GM23338 (cell line): ENCODE measurements at regions not wholly inside any gene's neighbourhood (a gene's known extent, or its start where the extent isn't known, plus 50 kb on each side); places are given as distances from the start of the nearest gene placed in this dataset.
"Not testable (repeated sequence)": the region's sequence is repeated elsewhere in the genome, so short reads cannot be mapped to it uniquely, and the experiment has no call there.

Experiments
- ATAC-seq: fragments of 200-7000 bp; cut with Tn5 transposase; 3 replicates; pipeline ENCODE4 v1.9.1; 2020
- DNase-seq: peaks from one replicate; pipeline ENCODE4 v3.0.0-alpha.2; 2015; ENCODE audit warnings: low spot score
- H2AFZ ChIP-seq: fragments of 200-600 bp; sonication (generic); 2 replicates; pipeline ENCODE4 v1.8.0; 2016; ENCODE audit warnings: antibody characterized with exemption, mild to moderate bottlenecking, moderate library complexity
- H3F3A ChIP-seq: fragments of 200-600 bp; sonication (generic); replicated peaks from 2 replicates; pipeline ENCODE4 v1.8.0; 2017; ENCODE audit warnings: antibody characterized with exemption, mixed run types, low read depth
- H3K27ac ChIP-seq: fragments of 200-600 bp; sonication (generic); 2 replicates; pipeline ENCODE4 v1.6.1; 2016; ENCODE audit warnings: low read depth
- H3K27me3 ChIP-seq: fragments of 200-600 bp; sonication (generic); 2 replicates; pipeline ENCODE4 v1.8.0; 2016; ENCODE audit warnings: mild to moderate bottlenecking, mixed run types, moderate library complexity; ENCODE audit not compliant: insufficient read depth
- H3K36me3 ChIP-seq: fragments of 200-600 bp; sonication (generic); 2 replicates; pipeline ENCODE4 v1.8.0; 2016; ENCODE audit warnings: mild to moderate bottlenecking; ENCODE audit not compliant: insufficient read depth
- H3K4me1 ChIP-seq: fragments of 200-600 bp; sonication (generic); 2 replicates; pipeline ENCODE4 v1.8.0; 2016; ENCODE audit warnings: mild to moderate bottlenecking, moderate library complexity; ENCODE audit not compliant: insufficient read depth
- H3K4me2 ChIP-seq: fragments of 200-600 bp; sonication (generic); 2 replicates; pipeline ENCODE4 v1.7.1; 2017; ENCODE audit warnings: mixed run types
- H3K4me3 ChIP-seq: fragments of 200-600 bp; sonication (generic); 2 replicates; pipeline ENCODE4 v1.6.1; 2016; ENCODE audit warnings: mixed run types
- H3K79me2 ChIP-seq: fragments of 200-600 bp; sonication (generic); replicated peaks from 2 replicates; pipeline ENCODE4 v1.8.0; 2017; ENCODE audit warnings: mild to moderate bottlenecking; ENCODE audit not compliant: insufficient read depth
- H3K9me2 ChIP-seq: fragments of 200-600 bp; sonication (generic); 2 replicates; pipeline ENCODE4 v1.8.0; 2017; ENCODE audit not compliant: insufficient read depth
- H4K20me1 ChIP-seq: fragments of 200-600 bp; sonication (generic); replicated peaks from 2 replicates; pipeline ENCODE4 v1.8.0; 2017; ENCODE audit warnings: mild to moderate bottlenecking; ENCODE audit not compliant: insufficient read depth
- H3K27ac Mint-ChIP-seq: 2 replicates; pipeline ENCODE4 v1.8.0; 2020; ENCODE audit warnings: inconsistent platforms, mild to moderate bottlenecking, moderate library complexity, mixed read lengths
- H3K27me3 Mint-ChIP-seq: 3 replicates; pipeline ENCODE4 v1.8.0; 2022; ENCODE audit warnings: low read depth, mild to moderate bottlenecking, moderate library complexity, mixed read lengths, inconsistent platforms; ENCODE audit not compliant: insufficient read depth, poor library complexity
- H3K36me3 Mint-ChIP-seq: 3 replicates; pipeline ENCODE4 v1.8.0; 2021; ENCODE audit warnings: low read depth, mild to moderate bottlenecking, inconsistent platforms, moderate library complexity, mixed read lengths
- H3K4me1 Mint-ChIP-seq: 3 replicates; pipeline ENCODE4 v1.8.0; 2020; ENCODE audit warnings: mild to moderate bottlenecking, inconsistent platforms, mixed read lengths
- H3K4me3 Mint-ChIP-seq: 3 replicates; pipeline ENCODE4 v1.8.0; 2021; ENCODE audit warnings: moderate library complexity, mild to moderate bottlenecking, inconsistent platforms, mixed read lengths
- H3K9me3 Mint-ChIP-seq: 3 replicates; pipeline ENCODE4 v1.8.0; 2020; ENCODE audit warnings: moderate library complexity, mild to moderate bottlenecking, inconsistent platforms, mixed read lengths

DNA sequence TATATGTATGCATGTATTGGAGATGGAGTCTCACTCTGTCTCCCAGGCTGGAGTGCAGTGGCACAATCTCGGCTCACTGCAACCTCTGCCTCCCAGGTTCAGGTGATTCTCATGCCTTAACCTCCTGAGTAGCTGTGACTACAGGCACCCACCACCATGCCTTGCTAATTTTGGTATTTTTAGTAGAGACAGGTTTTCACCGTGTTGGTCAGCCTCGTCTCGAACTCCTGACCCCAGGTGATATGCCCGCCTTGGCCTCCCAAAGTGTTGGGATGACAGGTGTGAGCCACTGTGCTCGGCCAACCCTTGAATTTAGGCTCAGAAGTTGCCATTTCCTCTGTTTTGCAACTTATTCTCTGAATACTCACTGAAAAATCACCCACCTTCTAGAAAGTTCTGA is 4498.0 kb upstream of the OR11H1 start:
- H3K4me1 ChIP-seq, DNase-seq, H3K27ac ChIP-seq, H3K9me2 ChIP-seq, H3K27ac Mint-ChIP-seq, H3K79me2 ChIP-seq, H2AFZ ChIP-seq, H3K27me3 ChIP-seq, H3F3A ChIP-seq, H3K4me3 Mint-ChIP-seq, ATAC-seq, H3K4me3 ChIP-seq, H3K4me2 ChIP-seq, H3K4me1 Mint-ChIP-seq, H4K20me1 ChIP-seq: not testable (repeated sequence)
- H3K36me3 Mint-ChIP-seq, result peaks cover 79% of the 10 kb centered on the region
- peaks cover 40% of the 10 kb centered on the region for H3K27me3 Mint-ChIP-seq
- H3K36me3 ChIP-seq, result peaks cover 12% of the 10 kb centered on the region
- peaks cover 99% of the 10 kb centered on the region for H3K9me3 Mint-ChIP-seq

- peaks cover 100% of the 10 kb centered on the region for H3K9me3 Mint-ChIP-seq
Observed at GRCh38 chr22:11030571-11031410, 4497.2 kb upstream of the OR11H1 start.

DNA sequence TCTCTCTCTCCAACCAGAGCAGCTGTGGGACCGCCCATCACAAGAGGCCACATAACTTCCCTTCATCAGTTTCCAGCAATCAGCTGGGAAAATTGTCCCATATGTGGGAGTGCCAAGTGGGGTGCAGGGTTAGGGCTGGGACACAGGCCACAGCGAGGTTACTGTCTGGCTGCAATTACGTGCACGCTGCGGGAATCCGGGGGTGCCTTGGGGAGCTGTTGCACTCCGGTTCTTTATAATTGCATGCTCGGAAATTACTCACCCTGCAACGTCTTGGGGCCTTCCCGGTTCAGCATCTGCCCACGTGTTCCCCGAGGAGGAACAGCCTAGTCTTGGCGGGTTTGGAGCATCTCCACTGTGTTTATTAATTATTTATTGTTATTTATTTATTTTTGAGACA is 4495.9 kb upstream of the OR11H1 start:
- H3F3A ChIP-seq, H3K4me3 Mint-ChIP-seq, H3K36me3 ChIP-seq, H3K27ac Mint-ChIP-seq, H3K27me3 ChIP-seq, H3K4me2 ChIP-seq, H3K27ac ChIP-seq, H3K4me3 ChIP-seq, H2AFZ ChIP-seq, H4K20me1 ChIP-seq, ATAC-seq, H3K4me1 ChIP-seq, H3K79me2 ChIP-seq, DNase-seq, H3K9me2 ChIP-seq, H3K4me1 Mint-ChIP-seq: not testable (repeated sequence)
- Mint-ChIP-seq H3K27me3 (peaks cover 50% of the 10 kb centered on the region), H3K9me3 (peaks cover 100% of the 10 kb centered on the region), H3K36me3 (peaks cover 86% of the 10 kb centered on the region)

More at GRCh38 chr22:11030571-11031410, 4497.2 kb upstream of the OR11H1 start:
- H3K27me3 ChIP-seq, H3K4me1 Mint-ChIP-seq, H3K9me2 ChIP-seq, H2AFZ ChIP-seq, H3F3A ChIP-seq, H3K36me3 ChIP-seq, H3K4me3 Mint-ChIP-seq, ATAC-seq, H3K27ac ChIP-seq, H3K4me2 ChIP-seq, H3K27ac Mint-ChIP-seq, H4K20me1 ChIP-seq, H3K79me2 ChIP-seq, DNase-seq, H3K4me1 ChIP-seq: not testable (repeated sequence)
- H3K4me3 ChIP-seq, result peak overlapping the region; percentile 10; the same call in 1 of the 2 replicates
- peaks cover 82% of the 10 kb centered on the region for H3K36me3 Mint-ChIP-seq
- H3K27me3 Mint-ChIP-seq, result peaks cover 41% of the 10 kb centered on the region

GRCh38 chr22:11034660-11034987 is 4493.4 kb upstream of the OR11H1 start:
- H3K27me3 ChIP-seq, ATAC-seq, H3K27ac ChIP-seq, H3K4me2 ChIP-seq, H3K27ac Mint-ChIP-seq, DNase-seq, H3K79me2 ChIP-seq, H3K9me2 ChIP-seq, H3F3A ChIP-seq, H3K4me3 Mint-ChIP-seq, H4K20me1 ChIP-seq, H3K36me3 ChIP-seq, H2AFZ ChIP-seq, H3K4me1 Mint-ChIP-seq, H3K4me1 ChIP-seq: not testable (repeated sequence)
- Mint-ChIP-seq H3K27me3 (peaks cover 63% of the 10 kb centered on the region), H3K36me3 (peaks cover 96% of the 10 kb centered on the region), H3K9me3 (peaks cover 100% of the 10 kb centered on the region)
- peak overlapping the region; percentile 20; the same call in 1 of the 2 replicates for H3K4me3 ChIP-seq

DNA sequence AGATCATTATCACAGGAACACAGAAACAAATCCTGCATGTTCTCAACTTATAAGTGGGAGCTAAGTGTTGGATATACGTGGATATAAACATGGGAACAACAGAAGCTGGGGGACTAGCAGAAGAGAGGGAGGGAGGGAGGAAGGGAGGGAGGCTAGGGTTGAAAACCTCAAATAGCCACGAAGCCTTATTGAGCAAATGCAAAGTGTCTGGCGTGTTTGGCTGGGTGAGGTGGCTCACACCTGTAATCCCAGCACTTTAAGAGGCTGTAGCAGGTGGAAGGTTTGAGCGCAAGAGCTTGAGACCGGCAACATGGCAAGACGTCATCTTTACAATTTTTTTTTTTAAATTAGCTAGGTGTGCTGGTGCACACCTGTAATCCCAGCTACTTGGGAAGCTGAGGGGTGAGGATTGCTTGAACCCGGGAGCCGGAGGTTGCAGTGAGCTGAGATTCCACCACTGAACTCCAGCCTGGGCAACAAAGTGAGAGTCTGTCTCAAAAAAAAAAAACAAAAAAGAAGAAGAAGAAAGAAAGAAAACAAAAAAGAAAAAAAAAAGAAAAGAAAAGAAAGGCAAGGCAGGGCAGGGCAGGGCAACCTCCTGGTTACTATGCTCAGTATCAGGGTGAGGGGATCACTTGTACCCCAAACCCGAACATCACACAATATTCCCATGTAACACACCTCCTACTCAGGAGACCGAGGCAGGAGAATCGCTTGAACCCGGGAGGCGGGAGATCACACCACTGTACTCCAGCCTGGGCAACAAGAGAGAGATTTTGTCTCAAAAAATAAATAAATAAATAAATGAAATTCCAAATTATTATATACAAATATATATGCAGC is 4492.7 kb upstream of the OR11H1 start:
- not testable (repeated sequence) for H3K4me2 ChIP-seq, H3K4me1 ChIP-seq, H3K36me3 ChIP-seq, ATAC-seq, H3K4me3 Mint-ChIP-seq, H3K79me2 ChIP-seq, H3K27ac Mint-ChIP-seq, H3K4me1 Mint-ChIP-seq, H3K9me2 ChIP-seq, H3K27me3 ChIP-seq, H4K20me1 ChIP-seq, DNase-seq, H3K27ac ChIP-seq, H2AFZ ChIP-seq, H3F3A ChIP-seq
- peak overlapping the region; percentile 20; the same call in 1 of the 2 replicates for H3K4me3 ChIP-seq
- Mint-ChIP-seq H3K36me3 (peaks cover 96% of the 10 kb centered on the region), H3K27me3 (peaks cover 61% of the 10 kb centered on the region), H3K9me3 (peaks cover 100% of the 10 kb centered on the region)

DNA sequence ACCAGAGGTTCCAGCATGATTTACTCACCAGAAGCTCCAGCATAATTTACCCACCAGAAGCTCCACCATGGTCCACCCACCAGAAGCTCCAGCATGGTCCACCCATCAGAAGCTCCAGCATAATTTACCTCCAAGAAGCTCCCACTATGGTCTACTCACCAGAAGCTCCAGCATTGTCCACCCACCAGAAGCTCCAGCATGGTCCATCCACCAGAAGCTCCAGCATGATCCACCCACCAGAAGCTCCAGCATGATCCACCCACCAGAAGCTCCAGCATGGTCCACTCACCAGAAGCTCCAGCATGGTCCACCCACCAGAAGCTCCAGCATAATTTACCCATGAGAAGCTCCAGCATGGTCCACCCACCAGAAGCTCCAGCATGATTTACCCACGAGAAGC is 4490.7 kb upstream of the OR11H1 start:
- peaks cover 99% of the 10 kb centered on the region for H3K9me3 Mint-ChIP-seq

More for the DNA sequence above, 4490.7 kb upstream of the OR11H1 start:
- not testable (repeated sequence) for H3K4me3 Mint-ChIP-seq, H3K4me2 ChIP-seq, H2AFZ ChIP-seq, H4K20me1 ChIP-seq, H3K79me2 ChIP-seq, H3K4me1 Mint-ChIP-seq, H3K9me2 ChIP-seq, H3F3A ChIP-seq, ATAC-seq, H3K36me3 ChIP-seq, DNase-seq, H3K27me3 ChIP-seq, H3K27ac ChIP-seq, H3K27ac Mint-ChIP-seq, H3K4me3 ChIP-seq, H3K4me1 ChIP-seq
- H3K36me3 Mint-ChIP-seq, result peaks cover 94% of the 10 kb centered on the region
- H3K27me3 Mint-ChIP-seq, result peaks cover 53% of the 10 kb centered on the region
